Endodermal cell (in vitro differentiated cells): ENCODE measurements at regions not wholly inside any gene's neighbourhood (a gene's known extent, or its start where the extent isn't known, plus 50 kb on each side); places are given as distances from the start of the nearest gene placed in this dataset.

Source experiments
- DNase-seq: peaks from one replicate; pipeline ENCODE4 v3.0.0-alpha.2; 2017
- H3K27ac ChIP-seq: 2 replicates; pipeline ENCODE4 v1.5.1; 2013; ENCODE audit warnings: mild to moderate bottlenecking, low read depth, low read length, moderate library complexity
- H3K27me3 ChIP-seq: 2 replicates; pipeline ENCODE4 v1.6.1; 2013; ENCODE audit warnings: mild to moderate bottlenecking, low read length, moderate library complexity; ENCODE audit not compliant: insufficient read depth, control insufficient read depth, poor library complexity, severe bottlenecking
- H3K36me3 ChIP-seq: 2 replicates; pipeline ENCODE4 v1.7.0; 2013; ENCODE audit warnings: mild to moderate bottlenecking, low read length, moderate library complexity; ENCODE audit not compliant: control insufficient read depth, insufficient read depth
- H3K4me1 ChIP-seq: one replicate; pipeline ENCODE4 v1.7.0; 2013; ENCODE audit warnings: low read length; ENCODE audit not compliant: control insufficient read depth, insufficient read depth
- H3K4me3 ChIP-seq: 2 replicates; pipeline ENCODE4 v1.5.1; 2013; ENCODE audit warnings: mild to moderate bottlenecking, low read length, moderate library complexity
- H3K9ac ChIP-seq: 2 replicates; pipeline ENCODE4 v1.6.1; 2013; ENCODE audit warnings: mild to moderate bottlenecking, low read length, moderate library complexity; ENCODE audit not compliant: poor library complexity, severe bottlenecking; ENCODE audit errors: extremely low read depth
- H3K9me3 ChIP-seq: 2 replicates; pipeline ENCODE4 v1.6.1; 2013; ENCODE audit warnings: mild to moderate bottlenecking, low read length, moderate library complexity; ENCODE audit not compliant: control insufficient read depth
- H3K27ac Mint-ChIP-seq: 2 replicates; pipeline ENCODE4 v1.8.0; 2020; ENCODE audit warnings: mixed read lengths
- H3K27me3 Mint-ChIP-seq: 2 replicates; pipeline ENCODE4 v1.8.0; 2021; ENCODE audit warnings: mild to moderate bottlenecking, mixed read lengths; ENCODE audit not compliant: insufficient read depth
- H3K36me3 Mint-ChIP-seq: 2 replicates; pipeline ENCODE4 v1.8.0; 2020; ENCODE audit warnings: low read depth, mixed read lengths
- H3K4me1 Mint-ChIP-seq: 2 replicates; pipeline ENCODE4 v1.8.0; 2020; ENCODE audit warnings: mixed read lengths
- H3K4me3 Mint-ChIP-seq: 2 replicates; pipeline ENCODE4 v1.8.0; 2020; ENCODE audit warnings: mild to moderate bottlenecking, moderate library complexity, mixed read lengths
- H3K9me3 Mint-ChIP-seq: 2 replicates; pipeline ENCODE4 v1.8.0; 2020; ENCODE audit warnings: mild to moderate bottlenecking, mixed read lengths
- WGBS, 2 experiments: methylation state at CpG; one replicate each; pipeline versions ENCODE4 v1.1.5 to v1.1.7; 2013; ENCODE audit warnings: missing lambda C conversion rate in 2 of 2, mixed read lengths in 1 of 2; ENCODE audit not compliant: insufficient coverage in 1 of 2, insufficient read length in 1 of 2; 5-methylcytosine and 5-hydroxymethylcytosine counted together
- TF ChIP-seq, protein P1 (sequence below): fragments of 200-600 bp; sonication (generic); conservative IDR thresholded peaks from 2 replicates; pipeline ENCODE4 v1.5.0; 2021; ENCODE audit warnings: antibody characterized with exemption, mild to moderate bottlenecking

DNA sequence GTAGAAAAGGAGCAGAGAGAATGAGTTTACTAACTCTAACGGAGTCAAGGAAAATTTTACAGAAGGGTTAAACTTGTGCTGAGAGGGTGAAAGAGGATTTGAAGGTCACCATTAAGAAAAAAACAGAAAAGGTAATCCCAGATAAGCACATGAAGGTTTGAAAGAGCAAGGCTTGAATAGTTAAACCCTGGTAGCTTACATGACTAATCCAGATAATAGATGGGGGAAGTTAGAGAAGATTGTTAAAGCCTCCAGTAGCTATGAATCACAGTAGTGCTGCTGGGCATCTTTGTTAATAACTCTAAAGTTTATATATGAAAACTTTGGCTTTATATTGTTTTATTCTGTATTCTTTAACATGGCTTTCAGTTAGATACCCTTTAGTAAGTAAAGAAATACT, 354.5 kb upstream of the FTMT start:
- H3K27me3 Mint-ChIP-seq, result peaks cover 18% of the 10 kb centered on the region
- no peak overlapping the region for H3K27ac Mint-ChIP-seq
- no peaks in the 10 kb centered on the region for H3K9me3 ChIP-seq
- H3K36me3 ChIP-seq, result no peaks in the 10 kb centered on the region
- H3K9ac ChIP-seq, result no peak overlapping the region
- H3K36me3 Mint-ChIP-seq, result no peaks in the 10 kb centered on the region
- peaks cover 40% of the 10 kb centered on the region for H3K27me3 ChIP-seq
- no peaks in the 10 kb centered on the region for H3K4me1 ChIP-seq
- no peaks in the 10 kb centered on the region for H3K9me3 Mint-ChIP-seq
- H3K4me1 Mint-ChIP-seq, result peaks cover 5% of the 10 kb centered on the region
- no peak overlapping the region for H3K4me3 ChIP-seq
- no peak for DNase-seq
- H3K4me3 Mint-ChIP-seq, result no peak overlapping the region
- TF ChIP-seq, protein P1, sequence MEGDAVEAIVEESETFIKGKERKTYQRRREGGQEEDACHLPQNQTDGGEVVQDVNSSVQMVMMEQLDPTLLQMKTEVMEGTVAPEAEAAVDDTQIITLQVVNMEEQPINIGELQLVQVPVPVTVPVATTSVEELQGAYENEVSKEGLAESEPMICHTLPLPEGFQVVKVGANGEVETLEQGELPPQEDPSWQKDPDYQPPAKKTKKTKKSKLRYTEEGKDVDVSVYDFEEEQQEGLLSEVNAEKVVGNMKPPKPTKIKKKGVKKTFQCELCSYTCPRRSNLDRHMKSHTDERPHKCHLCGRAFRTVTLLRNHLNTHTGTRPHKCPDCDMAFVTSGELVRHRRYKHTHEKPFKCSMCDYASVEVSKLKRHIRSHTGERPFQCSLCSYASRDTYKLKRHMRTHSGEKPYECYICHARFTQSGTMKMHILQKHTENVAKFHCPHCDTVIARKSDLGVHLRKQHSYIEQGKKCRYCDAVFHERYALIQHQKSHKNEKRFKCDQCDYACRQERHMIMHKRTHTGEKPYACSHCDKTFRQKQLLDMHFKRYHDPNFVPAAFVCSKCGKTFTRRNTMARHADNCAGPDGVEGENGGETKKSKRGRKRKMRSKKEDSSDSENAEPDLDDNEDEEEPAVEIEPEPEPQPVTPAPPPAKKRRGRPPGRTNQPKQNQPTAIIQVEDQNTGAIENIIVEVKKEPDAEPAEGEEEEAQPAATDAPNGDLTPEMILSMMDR, result no peak
- WGBS, 2 experiments, result 64 to 78% methylated on average over 1 of the region's 1 CpG
- H3K27ac ChIP-seq, result no peak overlapping the region

DNA sequence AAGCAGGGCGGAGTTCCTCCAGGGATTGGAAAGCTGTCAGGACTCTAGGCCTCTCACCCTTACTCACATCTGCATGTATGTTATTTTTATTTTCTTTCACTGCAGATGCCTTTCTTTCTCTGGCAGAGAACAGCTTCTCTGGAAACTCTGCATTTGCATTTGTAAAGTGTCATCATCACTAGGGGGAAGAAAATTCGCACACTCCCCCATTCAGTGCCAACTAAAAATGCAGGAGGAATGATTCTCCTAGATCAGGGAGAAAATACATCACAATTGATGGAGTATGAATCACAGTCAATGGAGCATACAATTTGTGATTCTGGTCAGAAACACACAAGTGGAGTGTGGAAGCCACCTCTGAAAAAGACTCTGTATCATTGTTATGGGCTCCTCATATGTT, 351.4 kb upstream of the FTMT start:
- no peaks in the 10 kb centered on the region for H3K36me3 ChIP-seq
- Mint-ChIP-seq H3K36me3 (no peaks in the 10 kb centered on the region), H3K9me3 (no peaks in the 10 kb centered on the region), H3K4me1 (peaks cover 11% of the 10 kb centered on the region), H3K4me3 (no peak overlapping the region), H3K27me3 (peaks cover 13% of the 10 kb centered on the region), H3K27ac (no peak overlapping the region)
- TF ChIP-seq, protein P1, result no peak
- DNase-seq, result peak; percentile 40
- H3K9me3 ChIP-seq, result no peaks in the 10 kb centered on the region
- no peak overlapping the region for H3K27ac ChIP-seq
- H3K4me1 ChIP-seq, result no peaks in the 10 kb centered on the region
- no peak overlapping the region for H3K9ac ChIP-seq
- H3K27me3 ChIP-seq, result peaks cover 36% of the 10 kb centered on the region
- 64 to 80% methylated on average over 1 to 2 of the region's 2 CpGs for WGBS, 2 experiments
- no peak overlapping the region for H3K4me3 ChIP-seq

DNA sequence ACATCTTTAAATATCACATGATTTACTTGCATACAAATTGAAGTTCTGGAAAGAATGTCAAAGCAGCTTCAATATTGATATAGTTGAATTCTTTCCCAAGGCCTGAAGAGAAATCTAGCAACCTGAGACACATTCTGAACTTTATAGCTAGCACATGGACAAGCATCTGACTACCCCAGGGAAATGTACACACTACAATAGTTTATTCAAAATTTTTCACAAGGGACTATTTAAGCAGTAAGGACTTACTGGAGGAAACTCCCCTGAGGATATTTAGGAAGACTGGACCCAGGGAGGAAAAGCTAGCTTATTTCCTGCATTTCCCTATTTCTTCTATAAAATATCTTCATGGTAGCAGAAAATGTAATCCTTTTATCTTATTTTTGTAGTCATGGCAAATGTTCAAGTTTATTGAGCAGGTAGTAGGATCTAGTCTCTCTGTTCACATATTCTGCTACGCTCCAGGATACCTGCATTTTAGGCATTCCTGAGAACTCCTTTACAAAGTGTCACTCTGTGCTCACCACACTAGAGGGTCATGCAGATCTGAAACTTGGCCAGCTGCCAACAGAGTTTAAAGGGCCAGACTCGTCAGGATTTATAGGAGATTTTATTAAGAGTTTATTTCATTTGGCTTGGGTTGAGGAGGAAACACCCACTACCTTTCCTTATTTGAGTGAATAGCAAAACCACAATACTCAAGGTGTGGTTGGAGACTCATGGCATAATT, 348.4 kb upstream of the FTMT start:
- peaks cover 5% of the 10 kb centered on the region for H3K27me3 Mint-ChIP-seq
- no peak overlapping the region for H3K4me3 ChIP-seq
- 0 to 22% methylated on average over 1 to 2 of the region's 2 CpGs for WGBS, 2 experiments
- no peak overlapping the region for H3K9ac ChIP-seq
- no peaks in the 10 kb centered on the region for H3K4me1 ChIP-seq
- H3K9me3 ChIP-seq, result no peaks in the 10 kb centered on the region
- TF ChIP-seq, protein P1, result no peak
- no peak overlapping the region for H3K27ac ChIP-seq
- no peaks in the 10 kb centered on the region for H3K9me3 Mint-ChIP-seq
- H3K36me3 ChIP-seq, result no peaks in the 10 kb centered on the region
- peaks cover 24% of the 10 kb centered on the region for H3K27me3 ChIP-seq
- H3K27ac Mint-ChIP-seq, result no peak overlapping the region
- DNase-seq, result peak; percentile 79
- H3K36me3 Mint-ChIP-seq, result no peaks in the 10 kb centered on the region
- H3K4me1 Mint-ChIP-seq, result peaks cover 6% of the 10 kb centered on the region
- H3K4me3 Mint-ChIP-seq, result no peak overlapping the region
